GM23338 (cell line): ENCODE measurements at regions not wholly inside any gene's neighbourhood (a gene's known extent, or its start where the extent isn't known, plus 50 kb on each side); places are given as distances from the start of the nearest gene placed in this dataset.

Experiments
- ATAC-seq: fragments of 200-7000 bp; cut with Tn5 transposase; 3 replicates; pipeline ENCODE4 v1.9.1; 2020
- DNase-seq: peaks from one replicate; pipeline ENCODE4 v3.0.0-alpha.2; 2015; ENCODE audit warnings: low spot score
- H2AFZ ChIP-seq: fragments of 200-600 bp; sonication (generic); 2 replicates; pipeline ENCODE4 v1.8.0; 2016; ENCODE audit warnings: antibody characterized with exemption, mild to moderate bottlenecking, moderate library complexity
- H3F3A ChIP-seq: fragments of 200-600 bp; sonication (generic); replicated peaks from 2 replicates; pipeline ENCODE4 v1.8.0; 2017; ENCODE audit warnings: antibody characterized with exemption, mixed run types, low read depth
- H3K27ac ChIP-seq: fragments of 200-600 bp; sonication (generic); 2 replicates; pipeline ENCODE4 v1.6.1; 2016; ENCODE audit warnings: low read depth
- H3K27me3 ChIP-seq: fragments of 200-600 bp; sonication (generic); 2 replicates; pipeline ENCODE4 v1.8.0; 2016; ENCODE audit warnings: mild to moderate bottlenecking, mixed run types, moderate library complexity; ENCODE audit not compliant: insufficient read depth
- H3K36me3 ChIP-seq: fragments of 200-600 bp; sonication (generic); 2 replicates; pipeline ENCODE4 v1.8.0; 2016; ENCODE audit warnings: mild to moderate bottlenecking; ENCODE audit not compliant: insufficient read depth
- H3K4me1 ChIP-seq: fragments of 200-600 bp; sonication (generic); 2 replicates; pipeline ENCODE4 v1.8.0; 2016; ENCODE audit warnings: mild to moderate bottlenecking, moderate library complexity; ENCODE audit not compliant: insufficient read depth
- H3K4me2 ChIP-seq: fragments of 200-600 bp; sonication (generic); 2 replicates; pipeline ENCODE4 v1.7.1; 2017; ENCODE audit warnings: mixed run types
- H3K4me3 ChIP-seq: fragments of 200-600 bp; sonication (generic); 2 replicates; pipeline ENCODE4 v1.6.1; 2016; ENCODE audit warnings: mixed run types
- H3K79me2 ChIP-seq: fragments of 200-600 bp; sonication (generic); replicated peaks from 2 replicates; pipeline ENCODE4 v1.8.0; 2017; ENCODE audit warnings: mild to moderate bottlenecking; ENCODE audit not compliant: insufficient read depth
- H3K9me2 ChIP-seq: fragments of 200-600 bp; sonication (generic); 2 replicates; pipeline ENCODE4 v1.8.0; 2017; ENCODE audit not compliant: insufficient read depth
- H4K20me1 ChIP-seq: fragments of 200-600 bp; sonication (generic); replicated peaks from 2 replicates; pipeline ENCODE4 v1.8.0; 2017; ENCODE audit warnings: mild to moderate bottlenecking; ENCODE audit not compliant: insufficient read depth
- H3K27ac Mint-ChIP-seq: 2 replicates; pipeline ENCODE4 v1.8.0; 2020; ENCODE audit warnings: inconsistent platforms, mild to moderate bottlenecking, moderate library complexity, mixed read lengths
- H3K27me3 Mint-ChIP-seq: 3 replicates; pipeline ENCODE4 v1.8.0; 2022; ENCODE audit warnings: low read depth, mild to moderate bottlenecking, moderate library complexity, mixed read lengths, inconsistent platforms; ENCODE audit not compliant: insufficient read depth, poor library complexity
- H3K36me3 Mint-ChIP-seq: 3 replicates; pipeline ENCODE4 v1.8.0; 2021; ENCODE audit warnings: low read depth, mild to moderate bottlenecking, inconsistent platforms, moderate library complexity, mixed read lengths
- H3K4me1 Mint-ChIP-seq: 3 replicates; pipeline ENCODE4 v1.8.0; 2020; ENCODE audit warnings: mild to moderate bottlenecking, inconsistent platforms, mixed read lengths
- H3K4me3 Mint-ChIP-seq: 3 replicates; pipeline ENCODE4 v1.8.0; 2021; ENCODE audit warnings: moderate library complexity, mild to moderate bottlenecking, inconsistent platforms, mixed read lengths
- H3K9me3 Mint-ChIP-seq: 3 replicates; pipeline ENCODE4 v1.8.0; 2020; ENCODE audit warnings: moderate library complexity, mild to moderate bottlenecking, inconsistent platforms, mixed read lengths
- CTCF ChIP-seq, 2 experiments: fragments of 200-600 bp in 1 of 2; sonication (generic) in 1 of 2; conservative IDR thresholded peaks; 2 replicates each; pipeline versions ENCODE4 v1.5.1 to v1.6.1; 2016 to 2017; ENCODE audit warnings: antibody characterized with exemption in 2 of 2, low read depth in 2 of 2, mild to moderate bottlenecking in 2 of 2, moderate library complexity in 1 of 2
- ETS1 ChIP-seq: IDR thresholded peaks from 2 replicates; pipeline ENCODE4 v1.6.1; 2016; ENCODE audit warnings: antibody characterized with exemption
- EZH2 ChIP-seq: fragments of 200-600 bp; sonication (generic); IDR thresholded peaks from one replicate; pipeline ENCODE4 v1.8.0; 2017; ENCODE audit warnings: antibody characterized with exemption, mild to moderate bottlenecking, low read depth; ENCODE audit not compliant: unreplicated experiment
- JUNB ChIP-seq: IDR thresholded peaks from one replicate; pipeline ENCODE4 v1.6.1; 2016; ENCODE audit warnings: antibody characterized with exemption; ENCODE audit not compliant: unreplicated experiment
- NANOG ChIP-seq: IDR thresholded peaks from 2 replicates; pipeline ENCODE4 v1.6.1; 2016; ENCODE audit warnings: antibody characterized with exemption, borderline replicate concordance
- POLR2AphosphoS5 ChIP-seq: IDR thresholded peaks from 2 replicates; pipeline ENCODE4 v1.6.1; 2016; ENCODE audit warnings: antibody characterized with exemption, low read depth
- STAT1 ChIP-seq: IDR thresholded peaks from one replicate; pipeline ENCODE4 v1.6.1; 2016; ENCODE audit warnings: antibody characterized with exemption; ENCODE audit not compliant: unreplicated experiment
- TF ChIP-seq, protein P1 (sequence below): fragments of 250-450 bp; sonication (Bioruptor Pico); IDR thresholded peaks from 2 replicates; pipeline ENCODE4 v1.5.0; 2020; ENCODE audit warnings: mild to moderate bottlenecking, moderate library complexity

- TF ChIP-seq ETS1 (no peak), STAT1 (no peak), POLR2AphosphoS5 (no peak), NANOG (no peak), JUNB (no peak), EZH2 (no peak)
These were observed 126.8 kb upstream of the TNFAIP3 start (continued) for GRCh38 chr6:137740091-137740755.

GRCh38 chr6:137740967-137741761 is 125.9 kb upstream of the TNFAIP3 start:
- Mint-ChIP-seq H3K27me3 (no peaks in the 10 kb centered on the region), H3K9me3 (no peaks in the 10 kb centered on the region), H3K27ac (no peak overlapping the region), H3K4me3 (no peak overlapping the region), H3K4me1 (peaks cover 8% of the 10 kb centered on the region; the same call in 2 of the 3 replicates), H3K36me3 (no peaks in the 10 kb centered on the region)
- Histone ChIP-seq H3F3A (no peaks in the 10 kb centered on the region), H3K79me2 (no peaks in the 10 kb centered on the region), H3K4me1 (no peaks in the 10 kb centered on the region), H3K4me2 (no peak overlapping the region), H3K27me3 (no peaks in the 10 kb centered on the region), H3K9me2 (no peaks in the 10 kb centered on the region), H3K36me3 (no peaks in the 10 kb centered on the region), H4K20me1 (no peaks in the 10 kb centered on the region), H2AFZ (peak overlapping the region; percentile 70; the same call in 1 of the 2 replicates), H3K27ac (no peak overlapping the region), H3K4me3 (no peak overlapping the region)
- TF ChIP-seq EZH2 = no peak
- TF ChIP-seq, protein P1, sequence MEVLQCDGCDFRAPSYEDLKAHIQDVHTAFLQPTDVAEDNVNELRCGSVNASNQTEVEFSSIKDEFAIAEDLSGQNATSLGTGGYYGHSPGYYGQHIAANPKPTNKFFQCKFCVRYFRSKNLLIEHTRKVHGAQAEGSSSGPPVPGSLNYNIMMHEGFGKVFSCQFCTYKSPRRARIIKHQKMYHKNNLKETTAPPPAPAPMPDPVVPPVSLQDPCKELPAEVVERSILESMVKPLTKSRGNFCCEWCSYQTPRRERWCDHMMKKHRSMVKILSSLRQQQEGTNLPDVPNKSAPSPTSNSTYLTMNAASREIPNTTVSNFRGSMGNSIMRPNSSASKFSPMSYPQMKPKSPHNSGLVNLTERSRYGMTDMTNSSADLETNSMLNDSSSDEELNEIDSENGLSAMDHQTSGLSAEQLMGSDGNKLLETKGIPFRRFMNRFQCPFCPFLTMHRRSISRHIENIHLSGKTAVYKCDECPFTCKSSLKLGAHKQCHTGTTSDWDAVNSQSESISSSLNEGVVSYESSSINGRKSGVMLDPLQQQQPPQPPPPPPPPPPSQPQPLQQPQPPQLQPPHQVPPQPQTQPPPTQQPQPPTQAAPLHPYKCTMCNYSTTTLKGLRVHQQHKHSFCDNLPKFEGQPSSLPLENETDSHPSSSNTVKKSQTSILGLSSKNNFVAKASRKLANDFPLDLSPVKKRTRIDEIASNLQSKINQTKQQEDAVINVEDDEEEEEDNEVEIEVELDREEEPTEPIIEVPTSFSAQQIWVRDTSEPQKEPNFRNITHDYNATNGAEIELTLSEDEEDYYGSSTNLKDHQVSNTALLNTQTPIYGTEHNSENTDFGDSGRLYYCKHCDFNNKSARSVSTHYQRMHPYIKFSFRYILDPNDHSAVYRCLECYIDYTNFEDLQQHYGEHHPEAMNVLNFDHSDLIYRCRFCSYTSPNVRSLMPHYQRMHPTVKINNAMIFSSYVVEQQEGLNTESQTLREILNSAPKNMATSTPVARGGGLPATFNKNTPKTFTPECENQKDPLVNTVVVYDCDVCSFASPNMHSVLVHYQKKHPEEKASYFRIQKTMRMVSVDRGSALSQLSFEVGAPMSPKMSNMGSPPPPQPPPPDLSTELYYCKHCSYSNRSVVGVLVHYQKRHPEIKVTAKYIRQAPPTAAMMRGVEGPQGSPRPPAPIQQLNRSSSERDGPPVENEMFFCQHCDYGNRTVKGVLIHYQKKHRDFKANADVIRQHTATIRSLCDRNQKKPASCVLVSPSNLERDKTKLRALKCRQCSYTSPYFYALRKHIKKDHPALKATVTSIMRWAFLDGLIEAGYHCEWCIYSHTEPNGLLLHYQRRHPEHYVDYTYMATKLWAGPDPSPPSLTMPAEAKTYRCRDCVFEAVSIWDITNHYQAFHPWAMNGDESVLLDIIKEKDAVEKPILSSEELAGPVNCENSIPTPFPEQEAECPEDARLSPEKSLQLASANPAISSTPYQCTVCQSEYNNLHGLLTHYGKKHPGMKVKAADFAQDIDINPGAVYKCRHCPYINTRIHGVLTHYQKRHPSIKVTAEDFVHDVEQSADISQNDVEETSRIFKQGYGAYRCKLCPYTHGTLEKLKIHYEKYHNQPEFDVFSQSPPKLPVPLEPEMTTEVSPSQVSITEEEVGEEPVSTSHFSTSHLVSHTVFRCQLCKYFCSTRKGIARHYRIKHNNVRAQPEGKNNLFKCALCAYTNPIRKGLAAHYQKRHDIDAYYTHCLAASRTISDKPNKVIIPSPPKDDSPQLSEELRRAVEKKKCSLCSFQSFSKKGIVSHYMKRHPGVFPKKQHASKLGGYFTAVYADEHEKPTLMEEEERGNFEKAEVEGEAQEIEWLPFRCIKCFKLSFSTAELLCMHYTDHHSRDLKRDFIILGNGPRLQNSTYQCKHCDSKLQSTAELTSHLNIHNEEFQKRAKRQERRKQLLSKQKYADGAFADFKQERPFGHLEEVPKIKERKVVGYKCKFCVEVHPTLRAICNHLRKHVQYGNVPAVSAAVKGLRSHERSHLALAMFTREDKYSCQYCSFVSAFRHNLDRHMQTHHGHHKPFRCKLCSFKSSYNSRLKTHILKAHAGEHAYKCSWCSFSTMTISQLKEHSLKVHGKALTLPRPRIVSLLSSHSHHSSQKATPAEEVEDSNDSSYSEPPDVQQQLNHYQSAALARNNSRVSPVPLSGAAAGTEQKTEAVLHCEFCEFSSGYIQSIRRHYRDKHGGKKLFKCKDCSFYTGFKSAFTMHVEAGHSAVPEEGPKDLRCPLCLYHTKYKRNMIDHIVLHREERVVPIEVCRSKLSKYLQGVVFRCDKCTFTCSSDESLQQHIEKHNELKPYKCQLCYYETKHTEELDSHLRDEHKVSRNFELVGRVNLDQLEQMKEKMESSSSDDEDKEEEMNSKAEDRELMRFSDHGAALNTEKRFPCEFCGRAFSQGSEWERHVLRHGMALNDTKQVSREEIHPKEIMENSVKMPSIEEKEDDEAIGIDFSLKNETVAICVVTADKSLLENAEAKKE (CRISPR knock-in tag) = no peak
- TF ChIP-seq CTCF (conservative IDR thresholded peaks at IDR 0.05; ENCODE audit: low read depth in 2 of 2) = peak; percentile 46
- ATAC-seq = peak; percentile 96
- peak; percentile 64 for DNase-seq
